ENCODE measurements at regions not wholly inside any gene's neighbourhood (a gene's known extent, or its start where the extent isn't known, plus 50 kb on each side); places are given as distances from the start of the nearest gene placed in this dataset.
A peak's percentile ranks its signal among the peaks of the same experiment; 100 is the strongest.

DNA sequence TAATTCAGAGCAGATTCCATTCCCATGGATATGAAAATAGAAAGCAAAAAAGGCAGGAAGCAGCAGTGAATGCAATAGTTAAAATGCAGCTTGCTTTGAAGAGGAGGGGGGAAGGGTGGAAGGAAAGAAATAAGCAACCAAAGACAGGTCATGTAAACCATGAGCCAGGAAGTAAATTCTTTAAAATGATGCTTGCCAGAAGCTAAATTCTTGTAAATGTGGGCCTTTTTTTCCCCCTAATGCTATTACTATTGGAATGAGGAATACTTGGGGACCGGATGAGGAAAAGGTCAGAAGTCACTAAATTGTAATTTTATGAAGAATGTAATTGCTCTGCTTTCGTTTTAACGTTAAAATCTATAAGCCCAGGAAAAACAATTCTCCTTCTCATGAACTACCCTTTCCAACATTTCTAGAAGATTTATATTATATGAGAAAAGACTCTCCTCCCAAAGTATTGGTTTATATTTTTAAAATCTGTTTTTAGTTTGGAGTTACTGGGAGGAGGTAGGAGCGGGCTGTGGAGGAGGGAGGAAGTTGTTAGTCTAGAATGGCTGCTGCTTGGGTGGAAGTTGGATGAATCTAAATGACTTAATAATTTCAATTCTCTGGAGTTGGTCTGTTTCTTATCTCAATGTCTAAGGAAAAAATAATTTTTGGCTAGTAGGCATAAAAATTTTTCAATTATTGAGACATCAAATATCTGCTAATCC lies 77.6 kb upstream of the PCDH18 start:
- H3K27ac ChIP-seq, result no peak overlapping the region
- DNase-seq, result no peak
- no peaks in the 10 kb centered on the region for H3K27me3 ChIP-seq
- no peaks in the 10 kb centered on the region for H3K36me3 ChIP-seq
- H3K4me3 ChIP-seq, result no peak overlapping the region
- H3K9me3 ChIP-seq (replicated peaks), result no peaks in the 10 kb centered on the region
- H3K4me1 ChIP-seq, result no peaks in the 10 kb centered on the region

DNA sequence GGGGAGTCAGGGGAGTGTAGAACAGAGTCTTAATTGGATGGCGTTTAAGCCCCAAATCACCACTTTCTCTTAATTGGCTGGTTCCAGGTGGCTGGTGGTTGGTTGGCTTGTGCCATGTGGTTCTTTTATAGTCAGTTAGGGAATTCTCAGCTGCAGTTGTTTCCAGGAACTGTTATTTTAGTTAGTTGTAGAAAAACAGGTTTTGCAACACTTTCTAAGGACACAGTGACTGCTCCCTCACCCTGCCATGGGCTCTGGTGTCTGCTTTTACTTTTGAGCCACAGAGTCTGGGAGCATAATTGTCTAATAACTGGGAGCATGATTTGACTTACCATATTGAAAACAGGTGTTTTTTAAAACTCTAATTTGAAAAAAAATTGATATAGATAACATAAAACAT lies 75.8 kb upstream of the PCDH18 start:
- no peak overlapping the region for H3K27ac ChIP-seq
- H3K4me1 ChIP-seq, result no peaks in the 10 kb centered on the region
- no peak for DNase-seq
- no peaks in the 10 kb centered on the region for H3K36me3 ChIP-seq
- H3K4me3 ChIP-seq, result no peak overlapping the region
- H3K27me3 ChIP-seq, result no peaks in the 10 kb centered on the region
- H3K9me3 ChIP-seq (replicated peaks), result no peaks in the 10 kb centered on the region

DNA sequence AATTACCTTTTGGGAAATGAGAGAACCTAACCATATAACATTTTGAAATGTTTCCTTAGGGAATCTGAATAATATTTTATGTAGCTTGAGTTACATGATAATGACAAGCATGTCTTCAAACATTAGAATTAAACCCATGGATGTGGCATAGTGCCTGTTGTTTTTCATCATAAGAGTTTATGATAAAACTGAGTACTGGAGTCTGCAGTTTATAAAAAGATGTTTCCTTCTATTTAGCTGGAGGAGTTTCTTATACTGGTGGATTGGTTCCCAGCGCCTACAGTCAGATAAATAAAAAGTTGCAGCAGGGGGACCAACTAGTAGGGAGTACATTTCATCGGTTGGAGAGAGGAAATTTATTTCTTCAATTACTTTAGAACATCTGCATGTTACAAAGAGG lies 70.1 kb upstream of the PCDH18 start:
- H3K36me3 ChIP-seq, result no peaks in the 10 kb centered on the region
- no peak overlapping the region for H3K27ac ChIP-seq
- peaks cover 7% of the 10 kb centered on the region for H3K4me1 ChIP-seq
- no peaks in the 10 kb centered on the region for H3K9me3 ChIP-seq (replicated peaks)
- no peaks in the 10 kb centered on the region for H3K27me3 ChIP-seq
- no peak overlapping the region for H3K4me3 ChIP-seq
- no peak for DNase-seq

DNA sequence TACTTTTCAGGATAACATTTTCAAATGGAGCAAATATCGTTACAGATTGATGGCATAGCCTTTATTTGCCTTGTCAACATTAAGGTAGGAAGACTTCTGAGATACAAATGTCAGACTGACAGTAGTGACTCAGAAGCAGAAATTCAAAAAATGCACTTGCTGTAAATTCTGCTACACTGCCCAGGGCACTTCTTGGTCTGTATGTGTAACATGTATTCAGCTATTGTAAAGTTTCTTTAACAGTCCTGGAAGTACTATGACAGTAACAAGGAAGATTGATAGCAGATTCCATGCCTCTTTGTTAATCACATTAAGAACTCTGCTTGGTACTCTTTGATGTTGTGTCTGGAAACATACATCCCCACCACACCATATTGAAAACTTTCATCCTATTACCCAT lies 69.6 kb upstream of the PCDH18 start:
- H3K4me1 ChIP-seq, result peaks cover 7% of the 10 kb centered on the region
- H3K27ac ChIP-seq, result no peak overlapping the region
- H3K4me3 ChIP-seq, result no peak overlapping the region
- no peak for DNase-seq
- H3K36me3 ChIP-seq, result no peaks in the 10 kb centered on the region
- H3K9me3 ChIP-seq (replicated peaks), result no peaks in the 10 kb centered on the region
- no peaks in the 10 kb centered on the region for H3K27me3 ChIP-seq

DNA sequence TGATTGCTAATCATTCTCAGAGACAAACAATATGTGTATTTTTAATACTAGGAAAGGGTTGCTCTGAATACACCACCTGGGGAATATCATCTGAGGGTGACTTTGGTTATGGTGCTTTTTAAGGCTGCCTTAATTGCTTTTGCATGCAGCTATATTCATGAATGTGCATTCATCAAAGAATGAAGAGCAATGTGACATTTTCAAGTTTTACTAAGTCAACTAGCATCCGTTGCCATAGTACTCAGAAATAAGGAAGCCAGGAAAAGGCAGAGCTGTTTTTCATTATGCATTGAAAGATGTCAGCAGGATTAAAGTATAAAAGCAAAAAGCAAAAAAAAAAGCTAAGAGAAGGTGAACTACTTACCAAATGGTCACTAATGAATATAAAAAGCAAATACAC lies 67.4 kb upstream of the PCDH18 start:
- no peak for DNase-seq
- Histone ChIP-seq H3K4me3 (no peak overlapping the region), H3K27ac (no peak overlapping the region), H3K9me3 (replicated peaks) (no peaks in the 10 kb centered on the region), H3K36me3 (no peaks in the 10 kb centered on the region), H3K4me1 (peaks cover 7% of the 10 kb centered on the region), H3K27me3 (no peaks in the 10 kb centered on the region)

DNA sequence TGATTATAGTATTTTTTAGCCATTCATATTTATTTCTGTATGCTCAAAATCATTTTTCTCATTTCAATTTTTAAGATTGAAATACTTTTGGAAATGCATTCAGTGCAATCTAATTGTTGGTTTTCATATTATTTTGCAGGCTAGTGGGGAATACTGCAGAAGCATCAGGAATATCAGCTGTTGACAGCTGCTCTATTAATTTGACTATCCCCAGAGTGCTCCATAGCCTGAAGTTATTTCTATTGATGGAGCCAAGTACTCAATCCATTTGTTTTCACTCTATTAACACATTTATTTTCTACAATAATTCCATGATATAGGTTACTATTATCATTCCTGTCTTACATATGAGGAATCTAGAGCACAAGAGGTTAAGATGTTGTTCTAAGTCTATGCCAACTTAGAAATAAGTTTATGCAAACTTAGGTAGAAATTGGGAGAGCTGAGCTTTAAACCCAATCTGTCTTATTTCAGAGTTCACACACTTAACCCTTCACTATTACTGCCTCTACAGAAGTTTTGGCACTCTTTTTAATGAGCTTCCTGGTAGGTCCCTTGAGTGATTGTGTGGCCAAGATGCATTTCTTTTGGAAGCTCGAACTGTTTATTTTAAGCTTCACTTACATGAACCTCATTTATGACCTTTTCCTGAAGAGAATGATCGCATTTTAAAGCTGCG lies 65.6 kb upstream of the PCDH18 start:
- Histone ChIP-seq H3K27me3 (no peaks in the 10 kb centered on the region), H3K4me3 (no peak overlapping the region), H3K36me3 (no peaks in the 10 kb centered on the region), H3K9me3 (replicated peaks) (no peaks in the 10 kb centered on the region), H3K27ac (no peak overlapping the region; the same call in 1 of the 2 replicates), H3K4me1 (peaks cover 7% of the 10 kb centered on the region)
- peak; percentile 3 to 47 for DNase-seq

DNA sequence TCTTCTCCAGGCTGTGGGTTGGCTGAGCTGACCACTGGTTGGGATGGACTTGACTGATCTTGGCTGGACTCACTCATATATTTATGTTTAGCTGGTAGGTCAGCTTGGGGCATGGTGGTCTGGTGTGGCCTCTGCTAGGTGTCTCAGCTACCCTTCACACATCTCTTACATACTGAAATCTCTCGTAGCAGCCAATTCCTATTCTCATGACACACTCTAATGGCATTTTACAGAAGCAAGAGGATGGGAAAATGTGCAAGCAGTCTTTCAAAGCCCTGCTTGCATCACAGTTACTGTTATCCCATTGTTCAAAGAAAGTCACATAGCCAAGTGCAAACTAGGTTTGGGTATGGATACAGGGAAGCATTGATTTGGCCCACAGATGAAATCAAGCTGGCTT lies 55.5 kb upstream of the PCDH18 start:
- H3K4me3 ChIP-seq, result no peak overlapping the region
- no peaks in the 10 kb centered on the region for H3K9me3 ChIP-seq (replicated peaks)
- DNase-seq, result no peak
- H3K27ac ChIP-seq, result no peak overlapping the region
- no peaks in the 10 kb centered on the region for H3K27me3 ChIP-seq
- H3K36me3 ChIP-seq, result no peaks in the 10 kb centered on the region
- H3K4me1 ChIP-seq, result no peaks in the 10 kb centered on the region

DNA sequence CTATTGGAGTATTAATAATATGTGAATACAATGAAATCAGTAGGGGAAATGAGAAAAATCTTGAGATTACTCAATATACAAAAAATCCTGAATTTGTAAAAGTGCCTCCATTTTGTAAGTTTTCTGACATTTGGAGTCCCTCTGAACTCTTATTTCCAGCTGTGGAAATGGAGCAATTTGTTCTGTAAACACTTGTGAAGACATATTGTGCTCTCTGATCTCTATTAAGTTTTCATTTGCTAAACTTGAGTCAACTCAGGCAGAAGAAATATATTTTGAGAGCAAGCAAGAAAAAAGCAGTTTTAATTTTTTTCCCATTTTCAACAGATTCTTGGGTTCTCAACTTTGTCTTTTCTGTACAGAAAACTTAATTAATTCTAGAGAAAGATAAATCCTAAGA lies 51.4 kb upstream of the PCDH18 start:
- no peaks in the 10 kb centered on the region for H3K4me1 ChIP-seq
- H3K9me3 ChIP-seq (replicated peaks), result no peaks in the 10 kb centered on the region
- no peak overlapping the region for H3K4me3 ChIP-seq
- H3K27ac ChIP-seq, result no peak overlapping the region
- H3K27me3 ChIP-seq, result no peaks in the 10 kb centered on the region
- DNase-seq, result no peak
- no peaks in the 10 kb centered on the region for H3K36me3 ChIP-seq
